Erythroblast (primary cell): ENCODE measurements at regions not wholly inside any gene's neighbourhood (a gene's known extent, or its start where the extent isn't known, plus 50 kb on each side); places are given as distances from the start of the nearest gene placed in this dataset.

Source experiments
- GATA1 ChIP-seq: IDR thresholded peaks from 2 replicates; pipeline ENCODE4 v1.6.1; 2011; ENCODE audit warnings: low read depth, mild to moderate bottlenecking, control low read depth, low read length, moderate library complexity
- POLR2A ChIP-seq: IDR thresholded peaks from 2 replicates; pipeline ENCODE4 v1.6.1; 2011; ENCODE audit warnings: mild to moderate bottlenecking, low read length

GRCh38 chr5:4359847-4360246 lies 764.2 kb downstream of the IRX1 start:
- TF ChIP-seq POLR2A, result no peak
- TF ChIP-seq GATA1, result no peak
